HG03025 (cell line): ENCODE measurements at regions not wholly inside any gene's neighbourhood (a gene's known extent, or its start where the extent isn't known, plus 50 kb on each side); places are given as distances from the start of the nearest gene placed in this dataset.
"Not testable (repeated sequence)": the region's sequence is repeated elsewhere in the genome, so short reads cannot be mapped to it uniquely, and the experiment has no call there.

ENCODE experiments used
- ATAC-seq: cut with Tn5 transposase; IDR thresholded peaks from one replicate; pipeline ENCODE4 v1.9.1; 2021; ENCODE audit warnings: mild to moderate bottlenecking, moderate library complexity; ENCODE audit not compliant: unreplicated experiment, low FRiP score

GRCh38 chr11:22454461-22455090 is 116.4 kb downstream of the SLC17A6 start:
- ATAC-seq, result no peak

- ATAC-seq, result no peak
Measured at GRCh38 chr11:22449441-22449840, 111.3 kb downstream of the SLC17A6 start.

GRCh38 chr11:22444076-22444475 is 105.9 kb downstream of the SLC17A6 start:
- no peak for ATAC-seq

- no peak for ATAC-seq
Measured at GRCh38 chr11:22441831-22442230, 103.7 kb downstream of the SLC17A6 start.

- ATAC-seq, result not testable (repeated sequence)
Measured at GRCh38 chr11:22435582-22435981, 97.4 kb downstream of the SLC17A6 start.

GRCh38 chr11:22433517-22433916 is 95.3 kb downstream of the SLC17A6 start:
- no peak for ATAC-seq

GRCh38 chr11:22433094-22433455 is 94.9 kb downstream of the SLC17A6 start:
- ATAC-seq, result no peak

- no peak for ATAC-seq
Measured at GRCh38 chr11:22432291-22433093, 94.3 kb downstream of the SLC17A6 start.

GRCh38 chr11:22431106-22431505 is 92.9 kb downstream of the SLC17A6 start:
- ATAC-seq, result no peak

GRCh38 chr11:22430639-22431038 is 92.5 kb downstream of the SLC17A6 start:
- no peak for ATAC-seq

GRCh38 chr11:22430141-22430541 is 92.0 kb downstream of the SLC17A6 start:
- ATAC-seq, result no peak
